RWPE2 (cell line): ENCODE measurements at regions not wholly inside any gene's neighbourhood (a gene's known extent, or its start where the extent isn't known, plus 50 kb on each side); places are given as distances from the start of the nearest gene placed in this dataset.

Experiments
- ATAC-seq: fragments of 200-7000 bp; cut with Tn5 transposase; 3 replicates; pipeline ENCODE4 v1.9.1; 2021; ENCODE audit warnings: low read depth
- DNase-seq: peaks from one replicate; pipeline ENCODE4 v3.0.0-alpha.2; 2020; ENCODE audit warnings: low spot score
- H3K27ac ChIP-seq: fragments of 450-650 bp; 2 replicates; pipeline ENCODE4 v1.5.1; 2017; ENCODE audit warnings: mild to moderate bottlenecking; ENCODE audit not compliant: poor library complexity, severe bottlenecking
- H3K27me3 ChIP-seq: fragments of 250-450 bp; sonication (Bioruptor Pico); 2 replicates; pipeline ENCODE4 v1.5.1; 2021; ENCODE audit warnings: mild to moderate bottlenecking, moderate library complexity; ENCODE audit not compliant: insufficient read depth, poor library complexity, severe bottlenecking
- H3K36me3 ChIP-seq: fragments of 250-450 bp; sonication (Bioruptor Pico); 2 replicates; pipeline ENCODE4 v1.5.1; 2020; ENCODE audit warnings: low read depth, mild to moderate bottlenecking, moderate library complexity
- H3K4me1 ChIP-seq: fragments of 250-450 bp; sonication (Bioruptor Pico); 2 replicates; pipeline ENCODE4 v1.5.1; 2021; ENCODE audit warnings: mild to moderate bottlenecking, moderate library complexity; ENCODE audit not compliant: insufficient read depth, poor library complexity, severe bottlenecking
- H3K4me3 ChIP-seq: fragments of 250-450 bp; sonication (Bioruptor Pico); 2 replicates; pipeline ENCODE4 v1.5.1; 2021; ENCODE audit warnings: mild to moderate bottlenecking, moderate library complexity; ENCODE audit not compliant: severe bottlenecking
- H3K9me3 ChIP-seq: fragments of 250-450 bp; sonication (Bioruptor Pico); 2 replicates; pipeline ENCODE4 v1.5.1; 2021; ENCODE audit warnings: mild to moderate bottlenecking, moderate library complexity; ENCODE audit not compliant: severe bottlenecking
- TF ChIP-seq, protein P1 (sequence below): fragments of 450-650 bp; IDR thresholded peaks from one replicate; pipeline ENCODE4 v1.5.1; 2017; ENCODE audit warnings: mild to moderate bottlenecking, moderate library complexity; ENCODE audit not compliant: poor library complexity, severe bottlenecking

DNA sequence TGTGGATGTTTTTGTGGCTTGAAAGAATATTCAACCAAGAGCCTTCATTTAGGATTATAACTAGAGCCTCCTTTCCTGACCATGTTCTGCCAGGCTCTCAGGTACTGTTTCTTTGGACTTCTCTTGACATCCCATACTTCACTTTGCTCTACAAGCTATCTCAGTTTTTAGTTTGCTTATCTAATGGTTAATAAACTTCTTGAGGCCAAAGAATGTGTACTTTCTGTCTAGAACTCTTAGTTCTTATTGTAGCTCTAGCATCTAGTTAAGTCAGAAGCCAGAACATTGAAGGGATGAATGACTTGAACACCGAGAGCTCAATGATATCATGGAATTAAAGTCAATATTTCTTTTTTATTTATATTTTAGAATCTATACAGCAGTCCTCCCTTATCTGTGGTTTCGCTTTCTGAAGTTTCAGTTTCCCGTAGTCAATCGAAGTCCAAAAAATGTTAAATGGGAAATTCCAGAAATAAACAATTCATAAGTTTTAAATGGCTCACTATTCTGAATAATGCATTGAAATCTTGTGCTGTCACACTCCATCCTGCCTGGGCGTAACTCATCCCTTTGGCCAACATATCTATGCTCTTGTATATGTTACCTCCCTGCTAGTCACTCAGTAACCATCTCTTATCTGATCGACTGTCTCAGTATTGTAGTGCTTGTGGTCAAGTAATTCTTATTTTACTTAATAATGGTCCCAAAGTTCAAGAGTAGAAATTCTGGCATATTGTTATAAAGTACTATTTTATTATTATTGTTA is 368.6 kb upstream of the RBMS3 start:
- no peak for DNase-seq
- no peak for ATAC-seq
- Histone ChIP-seq H3K4me1 (no peaks in the 10 kb centered on the region), H3K27ac (no peak overlapping the region), H3K36me3 (no peaks in the 10 kb centered on the region), H3K9me3 (no peaks in the 10 kb centered on the region), H3K27me3 (no peaks in the 10 kb centered on the region), H3K4me3 (no peak overlapping the region)
- TF ChIP-seq, protein P1, sequence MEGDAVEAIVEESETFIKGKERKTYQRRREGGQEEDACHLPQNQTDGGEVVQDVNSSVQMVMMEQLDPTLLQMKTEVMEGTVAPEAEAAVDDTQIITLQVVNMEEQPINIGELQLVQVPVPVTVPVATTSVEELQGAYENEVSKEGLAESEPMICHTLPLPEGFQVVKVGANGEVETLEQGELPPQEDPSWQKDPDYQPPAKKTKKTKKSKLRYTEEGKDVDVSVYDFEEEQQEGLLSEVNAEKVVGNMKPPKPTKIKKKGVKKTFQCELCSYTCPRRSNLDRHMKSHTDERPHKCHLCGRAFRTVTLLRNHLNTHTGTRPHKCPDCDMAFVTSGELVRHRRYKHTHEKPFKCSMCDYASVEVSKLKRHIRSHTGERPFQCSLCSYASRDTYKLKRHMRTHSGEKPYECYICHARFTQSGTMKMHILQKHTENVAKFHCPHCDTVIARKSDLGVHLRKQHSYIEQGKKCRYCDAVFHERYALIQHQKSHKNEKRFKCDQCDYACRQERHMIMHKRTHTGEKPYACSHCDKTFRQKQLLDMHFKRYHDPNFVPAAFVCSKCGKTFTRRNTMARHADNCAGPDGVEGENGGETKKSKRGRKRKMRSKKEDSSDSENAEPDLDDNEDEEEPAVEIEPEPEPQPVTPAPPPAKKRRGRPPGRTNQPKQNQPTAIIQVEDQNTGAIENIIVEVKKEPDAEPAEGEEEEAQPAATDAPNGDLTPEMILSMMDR: no peak

DNA sequence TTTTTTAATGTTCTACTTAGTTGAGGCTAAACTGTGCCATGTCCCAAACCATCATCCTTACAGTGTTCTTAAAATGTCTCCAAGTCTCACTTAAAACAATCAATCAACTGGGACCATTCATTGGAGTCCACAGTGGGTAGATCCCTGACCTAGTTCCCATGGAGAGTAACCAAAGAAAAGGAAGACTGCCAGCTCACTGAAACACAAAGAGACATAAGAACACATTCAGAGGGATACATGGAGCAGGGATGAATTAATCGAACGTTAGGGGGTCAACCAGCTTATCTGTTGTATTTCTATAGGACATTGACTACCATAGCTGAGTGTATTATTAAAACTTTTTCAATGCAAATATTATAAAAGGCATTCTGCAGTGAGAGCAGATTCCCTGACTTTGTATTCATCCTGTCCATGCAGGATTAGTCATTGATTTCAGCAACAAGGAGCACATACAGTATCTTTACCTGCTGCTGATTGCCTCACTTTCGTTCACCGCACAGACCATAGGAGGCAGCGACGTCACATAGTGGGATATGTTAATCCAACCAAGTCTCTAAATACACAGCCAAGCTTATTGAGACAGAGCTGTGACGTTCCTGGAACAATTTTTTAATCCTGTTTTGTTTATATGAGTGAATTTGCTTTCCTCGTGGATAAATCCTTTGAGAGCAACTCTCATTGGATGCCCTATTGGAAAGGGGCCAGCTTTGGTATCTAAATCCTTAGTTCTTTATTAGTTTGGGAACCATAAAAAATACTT is 364.9 kb upstream of the RBMS3 start:
- peak; percentile 91 for ATAC-seq
- TF ChIP-seq, protein P1: peak; percentile 42
- Histone ChIP-seq H3K4me1 (no peaks in the 10 kb centered on the region), H3K4me3 (no peak overlapping the region), H3K27ac (no peak overlapping the region), H3K36me3 (no peaks in the 10 kb centered on the region), H3K27me3 (no peaks in the 10 kb centered on the region), H3K9me3 (no peaks in the 10 kb centered on the region)
- no peak for DNase-seq

DNA sequence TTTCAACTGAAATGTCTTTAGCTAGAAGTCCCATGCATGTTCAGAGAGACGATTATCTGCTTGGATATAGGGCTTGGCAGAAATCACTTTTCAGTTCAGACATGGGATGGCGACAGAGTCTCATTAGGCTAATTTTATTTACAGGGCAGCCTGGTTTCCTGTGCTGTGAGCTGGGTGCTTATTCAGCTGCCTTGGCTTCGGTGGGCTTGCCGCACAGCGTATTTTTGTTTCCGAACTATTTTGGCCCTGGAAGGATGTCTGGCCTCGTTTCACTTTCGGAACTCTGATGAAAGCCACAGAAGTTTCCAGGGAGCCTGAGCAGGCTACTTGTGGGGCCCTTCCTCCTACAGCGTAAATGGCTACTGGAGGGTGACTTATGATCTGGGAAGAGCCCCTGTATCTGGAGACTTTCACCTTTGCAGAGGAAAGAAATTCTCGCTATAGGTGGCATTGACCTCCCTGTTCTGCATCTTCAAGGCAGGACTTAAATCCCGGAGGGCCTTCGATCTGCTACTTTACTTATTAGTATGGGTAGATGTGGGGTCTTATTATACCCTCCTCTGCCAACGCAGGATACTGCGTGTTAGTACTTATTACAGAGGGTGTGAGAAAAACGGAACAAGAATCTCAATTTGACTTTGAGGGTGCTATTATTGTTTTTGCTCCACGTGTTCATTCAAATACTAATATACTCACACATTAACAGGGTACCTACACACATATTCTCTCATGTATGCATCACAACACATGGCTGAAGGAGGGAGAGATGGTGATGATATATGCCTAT is 364.0 kb upstream of the RBMS3 start:
- TF ChIP-seq, protein P1: no peak
- ATAC-seq (0 out of 3 replicates have a peak, but pooled peaks have one; percentile 31), DNase-seq (no peak)
- Histone ChIP-seq H3K4me1 (no peaks in the 10 kb centered on the region), H3K9me3 (no peaks in the 10 kb centered on the region), H3K36me3 (no peaks in the 10 kb centered on the region), H3K27me3 (no peaks in the 10 kb centered on the region), H3K4me3 (no peak overlapping the region), H3K27ac (no peak overlapping the region)

DNA sequence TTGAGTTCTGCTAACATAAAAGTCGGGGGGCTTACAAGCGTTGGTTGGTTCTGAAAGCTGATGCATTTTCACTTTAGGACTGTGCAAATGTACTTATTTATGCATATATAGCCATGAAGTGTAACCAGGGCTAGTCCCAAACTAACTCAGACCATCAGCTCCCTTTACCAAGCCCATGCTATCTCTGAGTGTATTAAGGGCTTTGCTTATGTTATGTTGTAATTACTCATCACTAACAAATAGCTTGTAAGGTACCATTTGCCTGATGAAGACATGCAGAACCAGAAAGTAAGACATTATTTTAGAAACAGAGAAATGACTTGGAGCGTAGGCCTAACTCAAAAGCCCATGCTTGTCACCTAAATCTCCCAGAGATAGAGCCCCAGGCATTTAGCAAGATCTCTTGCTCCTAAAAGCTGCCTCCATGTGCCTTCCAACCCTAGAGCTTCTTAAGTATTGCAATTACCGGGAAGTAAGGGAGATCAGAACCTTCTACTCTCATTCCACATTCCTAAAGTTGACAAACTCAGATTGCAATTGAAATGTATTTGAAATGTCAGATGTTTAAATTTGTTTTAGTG is 362.9 kb upstream of the RBMS3 start:
- Histone ChIP-seq H3K4me1 (no peaks in the 10 kb centered on the region), H3K9me3 (no peaks in the 10 kb centered on the region), H3K36me3 (no peaks in the 10 kb centered on the region), H3K4me3 (no peak overlapping the region), H3K27me3 (no peaks in the 10 kb centered on the region), H3K27ac (no peak overlapping the region)
- ATAC-seq (no peak), DNase-seq (no peak)
- TF ChIP-seq, protein P1: no peak
